GM21423 (cell line): ENCODE measurements at regions not wholly inside any gene's neighbourhood (a gene's known extent, or its start where the extent isn't known, plus 50 kb on each side); places are given as distances from the start of the nearest gene placed in this dataset.
"Not testable (repeated sequence)": the region's sequence is repeated elsewhere in the genome, so short reads cannot be mapped to it uniquely, and the experiment has no call there.

ENCODE experiments used
- ATAC-seq: cut with Tn5 transposase; IDR thresholded peaks from one replicate; pipeline ENCODE4 v1.9.1; 2021; ENCODE audit warnings: mild to moderate bottlenecking, moderate library complexity; ENCODE audit not compliant: unreplicated experiment

- no peak for ATAC-seq
Measured at GRCh38 chr2:2734308-2734707, 403.2 kb upstream of the MYT1L start.

GRCh38 chr2:2733818-2734217, 402.7 kb upstream of the MYT1L start:
- no peak for ATAC-seq

- ATAC-seq = no peak
Measured at GRCh38 chr2:2732331-2733119, 401.4 kb upstream of the MYT1L start.

- ATAC-seq = no peak
Measured at GRCh38 chr2:2731816-2732284, 400.8 kb upstream of the MYT1L start.

GRCh38 chr2:2731101-2731815, 400.2 kb upstream of the MYT1L start:
- ATAC-seq = no peak

GRCh38 chr2:2730301-2730833, 399.3 kb upstream of the MYT1L start:
- no peak for ATAC-seq

GRCh38 chr2:2729246-2729645, 398.2 kb upstream of the MYT1L start:
- no peak for ATAC-seq

GRCh38 chr2:2728635-2729034, 397.6 kb upstream of the MYT1L start:
- ATAC-seq = no peak

GRCh38 chr2:2727876-2728511, 396.9 kb upstream of the MYT1L start:
- ATAC-seq = no peak

GRCh38 chr2:2726163-2726562, 395.1 kb upstream of the MYT1L start:
- no peak for ATAC-seq

GRCh38 chr2:2723064-2723463, 392.0 kb upstream of the MYT1L start:
- no peak for ATAC-seq

- no peak for ATAC-seq
Measured at GRCh38 chr2:2721296-2721835, 390.3 kb upstream of the MYT1L start.

- not testable (repeated sequence) for ATAC-seq
Measured at GRCh38 chr2:2720806-2721205, 389.7 kb upstream of the MYT1L start.

- no peak for ATAC-seq
Measured at GRCh38 chr2:2720351-2720750, 389.3 kb upstream of the MYT1L start.

- no peak for ATAC-seq
Measured at GRCh38 chr2:2719781-2720180, 388.7 kb upstream of the MYT1L start.

- no peak for ATAC-seq
Measured at GRCh38 chr2:2719015-2719414, 387.9 kb upstream of the MYT1L start.

GRCh38 chr2:2717406-2717805, 386.3 kb upstream of the MYT1L start:
- ATAC-seq = no peak

- no peak for ATAC-seq
Measured at GRCh38 chr2:2716771-2717170, 385.7 kb upstream of the MYT1L start.

- ATAC-seq = no peak
Measured at GRCh38 chr2:2715036-2715818, 384.2 kb upstream of the MYT1L start.

GRCh38 chr2:2714408-2714807, 383.3 kb upstream of the MYT1L start:
- no peak for ATAC-seq

- no peak for ATAC-seq
Measured at GRCh38 chr2:2709431-2709770, 378.3 kb upstream of the MYT1L start.
